ENCODE measurements at regions not wholly inside any gene's neighbourhood (a gene's known extent, or its start where the extent isn't known, plus 50 kb on each side); places are given as distances from the start of the nearest gene placed in this dataset.

DNA sequence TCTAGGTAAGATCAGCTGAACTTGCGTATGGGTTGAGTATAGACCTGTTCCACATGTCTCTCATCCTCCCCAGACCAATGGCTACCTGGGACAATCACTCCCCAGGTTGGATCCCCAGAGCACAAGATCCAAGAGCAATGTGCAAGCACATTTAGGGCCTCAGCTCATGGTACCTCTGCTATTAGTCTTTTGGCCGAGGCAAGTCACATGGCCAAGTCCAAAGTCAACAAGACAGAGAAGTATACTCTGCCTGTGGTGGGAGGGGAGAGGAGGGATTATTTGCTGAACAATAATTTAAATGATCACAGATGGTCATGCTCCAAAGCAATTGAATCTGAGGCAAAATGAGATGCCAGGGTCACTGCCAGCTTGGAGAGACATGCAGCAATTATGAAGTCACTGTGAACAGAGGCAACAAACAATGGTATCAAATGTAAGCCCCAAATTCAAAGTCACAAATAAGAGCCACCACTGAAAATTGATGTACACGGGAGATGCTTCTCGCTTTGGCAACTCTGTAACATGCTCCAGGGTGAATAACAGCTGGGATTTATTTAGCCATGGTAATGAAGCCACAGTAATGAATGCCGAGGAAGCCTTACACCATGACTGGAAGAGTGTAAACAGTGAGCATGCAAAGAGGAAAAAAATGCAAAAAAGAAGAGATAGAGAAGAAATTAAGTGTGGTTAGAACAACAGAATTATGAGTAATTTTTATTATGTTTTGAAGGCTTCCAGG is 149.1 kb downstream of the ZNF281 start:
- TF ChIP-seq HES4 (CRISPR knock-in tag; IDR thresholded peaks at IDR 0.05; ENCODE audit: borderline replicate concordance) (no peak), CBX2 (IDR thresholded peaks at IDR 0.05; ENCODE audit: low read depth, low read length) (no peak), CBX2 (CRISPR knock-in tag; IDR thresholded peaks at IDR 0.05; ENCODE audit: low read depth) (no peak), FOXK2 (IDR thresholded peaks at IDR 0.05) (no peak), RXRA (CRISPR knock-in tag; IDR thresholded peaks at IDR 0.05) (no peak), MYC (CRISPR knock-in tag; IDR thresholded peaks at IDR 0.05; ENCODE audit: borderline replicate concordance) (no peak)
- TF ChIP-seq, protein P1, sequence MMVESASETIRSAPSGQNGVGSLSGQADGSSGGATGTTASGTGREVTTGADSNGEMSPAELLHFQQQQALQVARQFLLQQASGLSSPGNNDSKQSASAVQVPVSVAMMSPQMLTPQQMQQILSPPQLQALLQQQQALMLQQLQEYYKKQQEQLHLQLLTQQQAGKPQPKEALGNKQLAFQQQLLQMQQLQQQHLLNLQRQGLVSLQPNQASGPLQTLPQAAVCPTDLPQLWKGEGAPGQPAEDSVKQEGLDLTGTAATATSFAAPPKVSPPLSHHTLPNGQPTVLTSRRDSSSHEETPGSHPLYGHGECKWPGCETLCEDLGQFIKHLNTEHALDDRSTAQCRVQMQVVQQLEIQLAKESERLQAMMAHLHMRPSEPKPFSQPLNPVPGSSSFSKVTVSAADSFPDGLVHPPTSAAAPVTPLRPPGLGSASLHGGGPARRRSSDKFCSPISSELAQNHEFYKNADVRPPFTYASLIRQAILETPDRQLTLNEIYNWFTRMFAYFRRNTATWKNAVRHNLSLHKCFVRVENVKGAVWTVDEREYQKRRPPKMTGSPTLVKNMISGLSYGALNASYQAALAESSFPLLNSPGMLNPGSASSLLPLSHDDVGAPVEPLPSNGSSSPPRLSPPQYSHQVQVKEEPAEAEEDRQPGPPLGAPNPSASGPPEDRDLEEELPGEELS (CRISPR knock-in tag; IDR thresholded peaks at IDR 0.05) = peak; percentile 21; the same call in 1 of the 2 replicates

Measured in HepG2 (cell line).